ENCODE measurements at regions not wholly inside any gene's neighbourhood (a gene's known extent, or its start where the extent isn't known, plus 50 kb on each side); places are given as distances from the start of the nearest gene placed in this dataset.

GRCh38 chr3:41001556-41001955 lies 197.7 kb upstream of the CTNNB1 start:
- no peaks in the 10 kb centered on the region for H3K27me3 ChIP-seq (ENCODE audit: control insufficient read depth in 3 of 3, insufficient read depth in 3 of 3, low read length in 3 of 3)
- H3K4me1 ChIP-seq (ENCODE audit: control insufficient read depth in 3 of 3, insufficient read depth in 2 of 3, low read depth in 1 of 3, low read length in 2 of 3): no peaks in the 10 kb centered on the region
- H3K27ac ChIP-seq (ENCODE audit: low read depth in 1 of 3, low read length in 2 of 3): no peak overlapping the region
- H3K4me3 ChIP-seq (ENCODE audit: low read depth in 1 of 3, low read length in 3 of 3): no peak overlapping the region
- H3K36me3 ChIP-seq (ENCODE audit: control insufficient read depth in 3 of 3, insufficient read depth in 2 of 3, low read depth in 1 of 3, low read length in 3 of 3): no peaks in the 10 kb centered on the region
- 4 to 46% (median 17%) methylated on average over 1 of the region's 1 CpG for WGBS, 3 donors
- FAIRE-seq: no peak
- H3K9me3 ChIP-seq (ENCODE audit: control insufficient read depth in 2 of 2, insufficient read depth in 1 of 2, low read depth in 1 of 2, low read length in 1 of 2): no peaks in the 10 kb centered on the region
- DNase-seq: peak in 1 of 2 donors; percentile 16

GRCh38 chr3:41002104-41002503 lies 197.2 kb upstream of the CTNNB1 start:
- 11 to 40% (median 34%) methylated on average over 4 of the region's 4 CpGs for WGBS, 3 donors
- Histone ChIP-seq H3K9me3 (ENCODE audit: control insufficient read depth in 2 of 2, insufficient read depth in 1 of 2, low read depth in 1 of 2, low read length in 1 of 2) (no peaks in the 10 kb centered on the region), H3K36me3 (ENCODE audit: control insufficient read depth in 3 of 3, insufficient read depth in 2 of 3, low read depth in 1 of 3, low read length in 3 of 3) (no peaks in the 10 kb centered on the region), H3K27ac (ENCODE audit: low read depth in 1 of 3, low read length in 2 of 3) (no peak overlapping the region), H3K27me3 (ENCODE audit: control insufficient read depth in 3 of 3, insufficient read depth in 3 of 3, low read length in 3 of 3) (no peaks in the 10 kb centered on the region), H3K4me1 (ENCODE audit: control insufficient read depth in 3 of 3, insufficient read depth in 2 of 3, low read depth in 1 of 3, low read length in 2 of 3) (no peaks in the 10 kb centered on the region), H3K4me3 (ENCODE audit: low read depth in 1 of 3, low read length in 3 of 3) (no peak overlapping the region)
- FAIRE-seq (no peak), DNase-seq (peak in 1 of 2 donors; percentile 11)

- Histone ChIP-seq H3K27ac (ENCODE audit: low read depth in 1 of 3, low read length in 2 of 3) (no peak overlapping the region), H3K9me3 (ENCODE audit: control insufficient read depth in 2 of 2, insufficient read depth in 1 of 2, low read depth in 1 of 2, low read length in 1 of 2) (peaks cover 0 to 7% of the 10 kb centered on the region in 2 donors), H3K4me1 (ENCODE audit: control insufficient read depth in 3 of 3, insufficient read depth in 2 of 3, low read depth in 1 of 3, low read length in 2 of 3) (no peaks in the 10 kb centered on the region), H3K4me3 (ENCODE audit: low read depth in 1 of 3, low read length in 3 of 3) (no peak overlapping the region), H3K36me3 (ENCODE audit: control insufficient read depth in 3 of 3, insufficient read depth in 2 of 3, low read depth in 1 of 3, low read length in 3 of 3) (no peaks in the 10 kb centered on the region), H3K27me3 (ENCODE audit: control insufficient read depth in 3 of 3, insufficient read depth in 3 of 3, low read length in 3 of 3) (no peaks in the 10 kb centered on the region)
- FAIRE-seq (peak; percentile 5), DNase-seq (no peak)
These were observed 191.9 kb upstream of the CTNNB1 start for GRCh38 chr3:41007399-41007798.

GRCh38 chr3:41011854-41012253 lies 187.5 kb upstream of the CTNNB1 start:
- peaks cover 0 to 7% of the 10 kb centered on the region in 2 donors for H3K9me3 ChIP-seq (ENCODE audit: control insufficient read depth in 2 of 2, insufficient read depth in 1 of 2, low read depth in 1 of 2, low read length in 1 of 2)
- H3K4me1 ChIP-seq (ENCODE audit: control insufficient read depth in 3 of 3, insufficient read depth in 2 of 3, low read depth in 1 of 3, low read length in 2 of 3): no peaks in the 10 kb centered on the region
- H3K4me3 ChIP-seq (ENCODE audit: low read depth in 1 of 3, low read length in 3 of 3): no peak overlapping the region
- WGBS, 3 donors: 64 to 69% (median 67%) methylated on average over 2 of the region's 2 CpGs
- H3K27ac ChIP-seq (ENCODE audit: low read depth in 1 of 3, low read length in 2 of 3): no peak overlapping the region
- no peaks in the 10 kb centered on the region for H3K36me3 ChIP-seq (ENCODE audit: control insufficient read depth in 3 of 3, insufficient read depth in 2 of 3, low read depth in 1 of 3, low read length in 3 of 3)
- DNase-seq: no peak
- H3K27me3 ChIP-seq (ENCODE audit: control insufficient read depth in 3 of 3, insufficient read depth in 3 of 3, low read length in 3 of 3): no peaks in the 10 kb centered on the region
- FAIRE-seq: no peak

GRCh38 chr3:41018855-41019254 lies 180.4 kb upstream of the CTNNB1 start:
- Histone ChIP-seq H3K27me3 (ENCODE audit: control insufficient read depth in 3 of 3, insufficient read depth in 3 of 3, low read length in 3 of 3) (no peaks in the 10 kb centered on the region), H3K4me1 (ENCODE audit: control insufficient read depth in 3 of 3, insufficient read depth in 2 of 3, low read depth in 1 of 3, low read length in 2 of 3) (no peaks in the 10 kb centered on the region), H3K27ac (ENCODE audit: low read depth in 1 of 3, low read length in 2 of 3) (no peak overlapping the region), H3K4me3 (ENCODE audit: low read depth in 1 of 3, low read length in 3 of 3) (no peak overlapping the region), H3K9me3 (ENCODE audit: control insufficient read depth in 2 of 2, insufficient read depth in 1 of 2, low read depth in 1 of 2, low read length in 1 of 2) (no peaks in the 10 kb centered on the region), H3K36me3 (ENCODE audit: control insufficient read depth in 3 of 3, insufficient read depth in 2 of 3, low read depth in 1 of 3, low read length in 3 of 3) (no peaks in the 10 kb centered on the region)
- DNase-seq (no peak), FAIRE-seq (no peak)
- 88% methylated on average over 2 of the region's 2 CpGs for WGBS, 3 donors

GRCh38 chr3:41024031-41024836 lies 175.1 kb upstream of the CTNNB1 start:
- no peaks in the 10 kb centered on the region for H3K36me3 ChIP-seq (ENCODE audit: control insufficient read depth in 3 of 3, insufficient read depth in 2 of 3, low read depth in 1 of 3, low read length in 3 of 3)
- no peak for FAIRE-seq
- no peak overlapping the region for H3K4me3 ChIP-seq (ENCODE audit: low read depth in 1 of 3, low read length in 3 of 3)
- H3K27ac ChIP-seq (ENCODE audit: low read depth in 1 of 3, low read length in 2 of 3): no peak overlapping the region
- 54 to 59% (median 55%) methylated on average over 5 of the region's 5 CpGs for WGBS, 3 donors
- no peaks in the 10 kb centered on the region for H3K27me3 ChIP-seq (ENCODE audit: control insufficient read depth in 3 of 3, insufficient read depth in 3 of 3, low read length in 3 of 3)
- DNase-seq: no peak
- no peaks in the 10 kb centered on the region for H3K9me3 ChIP-seq (ENCODE audit: control insufficient read depth in 2 of 2, insufficient read depth in 1 of 2, low read depth in 1 of 2, low read length in 1 of 2)
- H3K4me1 ChIP-seq (ENCODE audit: control insufficient read depth in 3 of 3, insufficient read depth in 2 of 3, low read depth in 1 of 3, low read length in 2 of 3): peaks cover 0 to 3% (median 0%) of the 10 kb centered on the region in 3 donors

- peaks cover 0 to 3% (median 0%) of the 10 kb centered on the region in 3 donors for H3K4me1 ChIP-seq (ENCODE audit: control insufficient read depth in 3 of 3, insufficient read depth in 2 of 3, low read depth in 1 of 3, low read length in 2 of 3)
- no peaks in the 10 kb centered on the region for H3K27me3 ChIP-seq (ENCODE audit: control insufficient read depth in 3 of 3, insufficient read depth in 3 of 3, low read length in 3 of 3)
- WGBS, 3 donors: 12 to 33% (median 18%) methylated on average over 3 of the region's 3 CpGs
- no peaks in the 10 kb centered on the region for H3K9me3 ChIP-seq (ENCODE audit: control insufficient read depth in 2 of 2, insufficient read depth in 1 of 2, low read depth in 1 of 2, low read length in 1 of 2)
- no peak overlapping the region for H3K4me3 ChIP-seq (ENCODE audit: low read depth in 1 of 3, low read length in 3 of 3)
- DNase-seq: peak; percentile 11 to 55
- H3K27ac ChIP-seq (ENCODE audit: low read depth in 1 of 3, low read length in 2 of 3): peak overlapping the region in 1 of 3 donors; percentile 47
- no peaks in the 10 kb centered on the region for H3K36me3 ChIP-seq (ENCODE audit: control insufficient read depth in 3 of 3, insufficient read depth in 2 of 3, low read depth in 1 of 3, low read length in 3 of 3)
- FAIRE-seq: no peak
These were observed 172.7 kb upstream of the CTNNB1 start for GRCh38 chr3:41026394-41027177.

- Histone ChIP-seq H3K27me3 (ENCODE audit: control insufficient read depth in 3 of 3, insufficient read depth in 3 of 3, low read length in 3 of 3) (no peaks in the 10 kb centered on the region), H3K4me1 (ENCODE audit: control insufficient read depth in 3 of 3, insufficient read depth in 2 of 3, low read depth in 1 of 3, low read length in 2 of 3) (peaks cover 0 to 3% (median 0%) of the 10 kb centered on the region in 3 donors), H3K36me3 (ENCODE audit: control insufficient read depth in 3 of 3, insufficient read depth in 2 of 3, low read depth in 1 of 3, low read length in 3 of 3) (no peaks in the 10 kb centered on the region), H3K27ac (ENCODE audit: low read depth in 1 of 3, low read length in 2 of 3) (no peak overlapping the region), H3K9me3 (ENCODE audit: control insufficient read depth in 2 of 2, insufficient read depth in 1 of 2, low read depth in 1 of 2, low read length in 1 of 2) (peaks cover 0 to 6% of the 10 kb centered on the region in 2 donors), H3K4me3 (ENCODE audit: low read depth in 1 of 3, low read length in 3 of 3) (no peak overlapping the region)
- FAIRE-seq (no peak), DNase-seq (peak in 1 of 2 donors; percentile 31)
- 61 to 77% (median 66%) methylated on average over 3 of the region's 3 CpGs for WGBS, 3 donors
These were observed 169.9 kb upstream of the CTNNB1 start for GRCh38 chr3:41029356-41029755.
